T-helper 2 cell (primary cell): ENCODE measurements at regions not wholly inside any gene's neighbourhood (a gene's known extent, or its start where the extent isn't known, plus 50 kb on each side); places are given as distances from the start of the nearest gene placed in this dataset.
"Not testable (repeated sequence)": the region's sequence is repeated elsewhere in the genome, so short reads cannot be mapped to it uniquely, and the experiment has no call there.

Experiments
- DNase-seq, 5 experiments: peaks; one replicate each; pipeline versions ENCODE4 v3.0.0 to v3.0.0-alpha.2; 2012 to 2022

DNA sequence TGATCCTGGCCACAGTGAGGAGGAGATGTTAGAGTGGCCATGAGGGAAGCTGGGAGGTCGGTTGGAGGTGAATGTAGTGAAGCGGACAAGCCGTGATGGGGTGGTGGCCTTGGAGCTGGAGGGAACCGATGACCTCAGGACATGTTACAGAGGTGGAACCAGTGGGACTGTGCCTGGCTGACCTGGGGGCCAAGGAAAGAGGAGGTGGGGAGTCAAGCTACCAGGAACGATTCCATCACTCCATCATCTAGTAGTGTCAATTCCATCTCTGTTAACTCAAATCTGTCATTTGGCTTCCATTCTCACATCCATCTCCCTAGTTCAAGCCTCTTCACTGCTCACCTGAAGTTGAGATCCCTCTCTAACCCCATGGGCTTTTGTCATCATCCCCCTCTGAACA lies 102.4 kb upstream of the LYZL2 start:
- DNase-seq: no peak

DNA sequence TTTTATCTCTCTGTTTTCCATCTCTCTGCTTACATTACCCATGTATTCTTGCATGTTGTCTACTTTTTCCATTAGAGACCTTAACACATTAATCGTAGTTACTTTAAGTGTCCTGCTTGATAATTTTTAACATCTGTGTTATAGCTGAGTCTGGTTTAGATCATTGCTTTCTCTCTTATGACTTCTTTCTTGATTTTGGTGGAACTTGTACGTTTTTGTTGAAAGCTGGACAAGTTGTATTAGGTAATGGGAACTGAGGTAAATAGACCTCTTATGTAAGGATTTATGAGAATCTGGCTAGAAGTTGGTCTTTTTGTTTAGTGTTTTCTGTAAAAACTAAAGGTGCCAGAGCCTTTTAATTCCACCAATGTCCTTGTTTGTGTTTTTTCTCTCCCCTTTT lies 100.8 kb upstream of the LYZL2 start:
- no peak for DNase-seq

DNA sequence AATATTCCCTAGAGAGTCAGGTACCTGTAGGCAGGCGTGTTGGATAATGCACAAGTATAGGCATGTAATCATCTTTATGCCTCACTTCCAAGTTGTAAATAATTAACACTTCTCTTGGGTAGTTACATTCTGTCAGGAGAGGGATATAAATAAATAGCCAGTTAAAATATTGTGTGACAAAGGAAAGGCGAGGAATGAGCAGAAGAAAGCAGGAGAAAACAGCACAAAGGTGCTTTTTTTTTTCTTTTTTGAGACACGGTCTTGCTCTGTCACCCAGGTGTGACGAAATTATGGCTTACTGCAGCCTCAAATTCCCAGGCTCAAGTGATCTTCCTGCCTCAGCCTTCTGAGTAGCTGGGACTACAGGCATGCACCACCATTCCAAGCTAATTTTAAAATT lies 99.2 kb upstream of the LYZL2 start:
- no peak for DNase-seq

DNA sequence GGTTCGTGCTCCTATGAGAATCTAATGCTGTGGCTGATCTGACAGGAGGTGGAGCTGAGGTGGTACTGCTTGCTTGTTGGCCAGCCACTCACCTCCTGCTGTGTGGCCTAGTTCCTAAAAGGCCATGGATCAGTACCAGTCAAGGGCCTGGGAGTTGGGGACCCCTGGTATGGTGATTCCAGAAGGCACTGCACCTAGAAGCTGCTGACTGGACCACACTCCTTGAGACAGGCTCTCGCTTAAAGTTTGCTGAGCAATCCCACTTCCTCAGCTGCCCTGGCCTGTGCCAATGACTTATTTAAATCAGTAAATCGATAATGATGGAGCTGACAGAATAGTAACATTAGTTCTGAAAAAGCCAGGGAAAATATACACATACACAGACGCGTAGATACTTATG lies 98.6 kb upstream of the LYZL2 start:
- DNase-seq: no peak

DNA sequence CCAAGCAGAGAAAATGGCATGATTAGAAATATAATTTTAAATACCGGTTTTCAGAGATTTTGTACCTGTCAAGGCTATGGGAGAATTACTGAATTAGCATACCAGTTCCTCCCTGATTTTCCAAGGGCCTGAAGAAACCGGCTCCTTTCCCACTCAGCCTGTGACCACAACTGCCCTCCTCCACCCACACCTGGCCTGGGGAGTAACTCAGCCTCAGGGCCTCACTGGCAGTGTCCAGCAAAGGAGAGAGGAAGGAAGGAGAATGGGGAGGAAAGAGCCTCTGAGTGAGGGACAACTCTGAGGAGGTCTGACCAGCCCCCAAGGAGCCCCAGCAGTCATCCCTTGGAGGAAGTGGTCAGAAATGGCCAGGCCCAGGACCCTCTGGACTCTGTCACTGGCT lies 98.0 kb upstream of the LYZL2 start:
- no peak for DNase-seq

DNA sequence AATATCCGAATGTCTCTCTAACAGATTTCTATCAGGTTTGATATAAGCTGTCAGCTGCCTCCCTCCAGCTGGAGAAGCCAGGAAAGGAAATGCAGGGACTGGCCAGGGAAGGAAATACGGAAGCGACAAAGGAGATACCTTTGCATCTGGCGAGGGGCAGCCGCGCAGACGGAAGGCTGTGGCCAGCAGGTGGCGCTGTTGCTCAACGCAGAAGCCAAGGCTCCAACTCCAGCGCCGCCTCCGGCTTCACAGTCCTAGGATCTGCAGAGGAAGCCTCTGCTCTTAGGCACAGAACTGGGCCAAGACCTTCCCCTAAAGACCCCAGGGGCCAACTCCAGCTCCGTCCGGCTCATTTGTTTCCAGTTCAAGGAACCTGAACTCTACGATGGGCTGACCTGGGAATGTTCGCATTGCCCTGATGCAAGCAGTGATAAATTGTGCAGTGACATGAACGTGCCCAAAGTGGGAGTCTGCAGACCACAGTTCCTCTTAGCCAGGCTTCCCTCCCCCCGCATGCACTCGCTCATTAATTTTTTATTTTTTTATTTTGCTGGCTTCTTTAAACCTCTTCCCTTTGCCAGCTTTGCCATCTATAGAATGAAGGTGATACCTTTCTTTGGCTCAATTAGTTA lies 97.3 kb upstream of the LYZL2 start:
- DNase-seq: peak; percentile 54 to 80 (median 74)

DNA sequence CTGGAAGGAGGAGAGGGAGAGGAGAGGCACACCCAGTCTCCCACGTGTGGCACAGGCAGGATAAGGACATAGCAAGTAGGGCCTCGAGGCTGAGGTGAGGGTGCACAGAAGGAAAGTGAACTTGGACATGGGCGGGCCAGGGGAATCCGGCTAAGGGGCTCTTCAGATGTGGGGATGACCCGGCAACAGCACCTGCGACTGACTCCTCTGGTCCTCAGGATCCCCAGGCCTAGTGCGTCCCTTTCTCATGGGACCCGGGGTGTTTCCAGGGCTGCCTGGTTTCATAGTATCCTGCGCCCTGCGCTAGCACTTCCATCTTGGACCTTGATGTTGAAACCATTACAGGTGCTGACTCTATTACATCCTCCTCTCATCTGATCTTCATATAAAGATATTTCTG lies 96.1 kb upstream of the LYZL2 start:
- no peak for DNase-seq

DNA sequence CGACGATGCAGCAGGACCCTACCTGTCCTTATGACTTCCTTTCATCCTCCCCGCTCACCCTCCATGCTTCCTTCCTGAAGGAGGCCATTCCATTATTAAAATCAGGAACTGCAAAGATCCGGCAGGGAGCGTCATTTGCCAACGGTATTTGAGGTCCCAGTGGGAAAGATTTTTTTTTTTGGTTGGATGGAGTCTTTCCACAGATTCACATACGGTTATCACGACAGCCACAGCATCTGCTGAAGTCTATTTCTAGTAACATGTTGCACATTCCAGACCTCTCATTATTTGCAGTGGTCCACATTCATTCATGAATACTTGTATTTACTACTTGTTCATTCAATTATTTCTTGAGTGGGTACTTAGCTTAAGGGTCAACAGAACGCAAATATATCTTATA lies 94.7 kb upstream of the LYZL2 start:
- DNase-seq: no peak

DNA sequence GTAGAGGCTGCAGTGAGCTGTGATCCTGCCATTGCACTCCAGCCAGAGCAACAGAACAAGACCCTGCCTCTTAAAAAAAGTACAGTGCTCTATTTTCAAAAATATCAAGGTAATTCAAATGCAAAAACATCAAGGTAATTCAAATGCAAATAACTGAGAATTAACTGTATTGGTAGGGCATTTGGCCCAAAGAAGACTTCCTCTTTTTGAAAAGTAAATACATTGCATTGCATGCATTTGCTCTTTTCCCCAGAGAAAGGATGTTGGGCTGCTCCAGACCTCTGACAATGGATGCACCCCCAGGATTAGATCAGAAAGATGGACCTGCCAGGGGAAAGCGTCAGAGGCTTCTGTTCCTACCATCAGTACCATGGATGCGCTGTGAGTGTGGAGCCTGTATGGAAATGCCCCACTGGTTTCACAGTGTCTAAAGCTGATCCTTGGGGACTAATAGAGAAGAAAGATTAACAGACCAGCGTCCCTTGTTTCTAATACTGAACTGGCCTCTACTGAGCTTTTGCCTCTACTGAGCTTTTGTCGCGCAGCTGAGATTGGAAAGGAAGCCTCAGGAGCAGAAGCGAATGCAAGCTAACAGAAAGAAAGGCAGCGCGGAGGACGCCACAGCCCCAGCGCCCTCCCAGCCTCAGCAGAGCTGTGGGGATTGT lies 93.5 kb upstream of the LYZL2 start:
- DNase-seq: no peak

DNA sequence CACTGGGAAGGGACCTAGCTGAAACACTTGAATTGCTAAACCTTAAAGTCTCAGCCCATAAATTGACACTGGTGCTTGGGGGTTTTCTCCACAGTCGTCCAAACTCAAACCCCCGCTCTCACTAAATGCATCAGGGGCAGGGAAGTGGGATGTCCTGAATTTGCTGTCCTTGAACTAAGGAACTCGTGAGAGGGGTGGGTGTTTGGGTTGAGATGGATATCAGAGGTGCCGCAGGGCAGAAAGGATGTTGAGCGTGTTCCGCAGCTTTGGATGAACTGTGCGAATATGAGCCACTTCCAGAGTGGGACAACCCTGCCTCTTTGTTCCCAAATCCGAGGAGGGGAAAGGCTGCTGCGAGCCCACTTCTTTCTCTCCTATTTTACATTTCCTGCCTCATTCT lies 90.3 kb upstream of the LYZL2 start:
- DNase-seq: no peak

DNA sequence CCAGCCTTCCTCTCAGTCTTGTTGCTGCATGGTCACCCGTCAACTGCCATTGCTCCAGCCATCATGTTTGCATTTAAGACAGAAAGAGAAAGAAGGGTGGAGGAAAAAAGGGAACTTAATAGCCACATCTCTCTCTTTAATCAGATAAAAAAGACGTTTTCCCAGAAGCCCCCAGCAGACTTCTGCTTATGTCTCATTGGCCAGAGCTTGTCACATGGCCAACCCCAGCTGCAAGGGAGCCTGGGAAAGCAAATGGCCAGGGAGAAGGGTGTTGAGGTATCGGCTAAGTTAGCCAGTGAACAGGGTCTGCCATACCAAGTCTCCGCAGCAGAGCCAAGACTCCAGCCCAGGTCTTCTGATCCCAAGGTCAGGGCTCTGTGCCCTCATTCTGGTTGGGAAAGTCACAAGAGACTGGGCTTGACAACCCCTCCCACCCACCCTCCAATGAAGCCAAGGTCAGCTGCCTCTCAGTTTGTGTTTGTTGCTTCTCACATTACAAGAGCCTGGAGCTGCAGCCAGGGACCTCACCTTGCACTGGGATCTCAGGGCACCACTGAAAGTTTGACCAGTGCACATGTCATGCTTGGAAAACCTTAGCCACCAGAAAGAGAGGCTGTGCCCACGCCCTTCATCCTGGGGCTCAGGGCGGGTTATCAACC lies 80.3 kb upstream of the LYZL2 start:
- DNase-seq: no peak

DNA sequence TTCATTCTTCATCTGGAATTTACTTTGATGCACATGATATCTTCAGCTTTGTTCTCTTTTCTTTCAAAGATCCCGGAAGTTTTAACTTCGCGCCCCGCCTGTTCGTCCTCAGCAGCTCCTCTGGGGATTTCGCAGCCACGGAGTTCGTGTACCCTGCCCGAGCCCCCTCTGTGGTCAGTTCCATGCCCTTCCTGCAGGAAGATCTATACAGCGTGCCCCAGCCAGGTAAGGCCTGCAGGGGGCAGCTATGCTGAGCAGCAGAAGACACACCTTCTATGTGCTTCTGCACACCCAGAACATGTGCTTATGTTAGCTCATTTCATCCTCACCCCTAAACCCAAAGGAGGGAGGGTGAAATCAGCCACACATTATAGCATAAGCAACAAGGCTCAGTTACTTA lies 79.7 kb upstream of the LYZL2 start:
- DNase-seq: no peak

DNA sequence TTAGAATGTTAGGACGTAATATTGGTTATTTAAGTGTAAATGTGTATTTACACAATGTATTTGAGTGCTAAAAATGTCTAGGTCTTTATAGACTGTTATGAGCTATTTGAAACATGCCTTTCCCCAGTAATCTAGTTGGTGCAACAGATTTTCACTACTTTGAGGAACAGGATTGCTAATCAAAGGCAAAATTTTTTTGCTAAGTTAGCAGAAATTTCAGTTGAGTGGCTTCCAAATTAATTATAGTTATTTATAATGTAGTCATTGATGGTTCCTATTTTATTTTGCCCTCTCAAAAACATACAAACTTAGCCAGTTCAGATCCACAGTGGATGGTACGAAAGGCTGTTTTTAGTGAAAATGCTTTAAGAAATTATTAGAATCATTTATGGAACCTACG lies 78.7 kb upstream of the LYZL2 start:
- DNase-seq: no peak

DNA sequence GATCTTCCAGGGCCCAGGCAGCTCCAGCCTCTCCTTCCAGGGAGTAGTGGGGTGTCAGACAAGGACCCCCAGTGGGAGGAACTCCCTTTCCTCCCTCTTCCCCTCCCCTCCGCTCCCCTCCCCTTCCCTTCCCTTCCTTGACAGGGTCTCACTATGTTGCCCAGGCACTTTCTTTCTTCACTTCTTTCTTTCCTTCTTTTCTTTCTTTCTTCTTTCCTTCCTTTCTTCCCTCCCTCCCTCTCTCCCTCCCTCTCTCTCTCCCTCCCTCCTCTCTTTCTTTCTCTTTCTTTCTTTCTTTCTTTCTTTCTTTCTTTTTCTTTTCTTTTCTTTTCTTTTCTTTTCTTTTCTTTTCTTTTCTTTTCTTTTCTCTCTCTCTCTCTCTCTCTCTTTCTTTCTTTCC lies 76.6 kb upstream of the LYZL2 start:
- DNase-seq: not testable (repeated sequence)

DNA sequence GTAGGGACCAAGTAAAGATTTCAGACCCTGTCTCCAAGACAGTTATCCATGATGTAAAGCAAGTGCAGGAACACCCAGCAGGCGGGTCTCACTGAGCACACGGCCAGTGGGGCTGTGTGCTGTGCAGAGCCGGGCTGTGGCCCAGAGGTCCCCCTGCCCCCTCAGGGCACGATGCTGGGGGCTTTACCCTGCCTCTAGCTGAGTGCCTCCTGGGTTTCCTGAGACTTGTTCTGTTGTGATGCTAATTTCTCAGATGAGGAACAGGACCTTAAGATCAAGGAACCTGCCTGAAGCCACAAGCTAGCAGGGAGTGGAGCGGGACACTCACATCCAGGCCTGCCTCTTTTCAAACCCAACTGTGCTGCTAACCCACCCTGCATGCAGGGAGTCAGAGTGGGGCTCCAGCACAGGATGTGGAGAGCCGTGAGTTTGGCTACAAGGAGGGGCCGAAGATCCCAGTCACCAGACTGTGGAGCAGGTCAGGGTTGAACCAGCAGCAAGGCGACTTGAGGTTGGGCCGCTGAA lies 76.1 kb upstream of the LYZL2 start:
- DNase-seq: peak in 1 of 5 experiments; percentile 57

DNA sequence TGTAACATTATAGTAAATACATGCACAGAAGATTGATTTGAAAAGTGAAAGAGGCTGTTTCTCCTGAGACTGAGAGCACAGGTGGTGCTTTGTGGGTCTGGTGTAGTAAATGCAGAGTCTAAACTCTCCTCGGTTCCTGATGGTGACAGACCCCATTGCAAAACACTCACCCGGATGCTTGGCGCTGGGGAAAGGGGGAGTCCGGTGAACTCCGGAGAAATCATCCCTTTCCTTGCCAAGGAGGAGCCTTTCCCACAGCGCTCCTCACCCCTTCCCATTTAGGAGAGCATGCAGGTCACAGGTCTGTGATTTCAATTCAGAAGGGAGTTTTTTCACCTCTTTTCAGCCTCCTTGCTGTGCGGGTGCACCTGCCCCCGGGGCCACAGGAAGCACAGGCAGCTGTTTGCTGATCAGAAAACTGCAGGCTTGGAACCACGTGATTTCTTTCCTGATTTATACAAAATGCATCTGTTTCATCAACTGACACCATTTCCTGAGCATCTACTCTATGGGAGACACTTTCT lies 75.6 kb upstream of the LYZL2 start:
- peak in 3 of 5 experiments; percentile 11 to 81 (median 37) for DNase-seq

DNA sequence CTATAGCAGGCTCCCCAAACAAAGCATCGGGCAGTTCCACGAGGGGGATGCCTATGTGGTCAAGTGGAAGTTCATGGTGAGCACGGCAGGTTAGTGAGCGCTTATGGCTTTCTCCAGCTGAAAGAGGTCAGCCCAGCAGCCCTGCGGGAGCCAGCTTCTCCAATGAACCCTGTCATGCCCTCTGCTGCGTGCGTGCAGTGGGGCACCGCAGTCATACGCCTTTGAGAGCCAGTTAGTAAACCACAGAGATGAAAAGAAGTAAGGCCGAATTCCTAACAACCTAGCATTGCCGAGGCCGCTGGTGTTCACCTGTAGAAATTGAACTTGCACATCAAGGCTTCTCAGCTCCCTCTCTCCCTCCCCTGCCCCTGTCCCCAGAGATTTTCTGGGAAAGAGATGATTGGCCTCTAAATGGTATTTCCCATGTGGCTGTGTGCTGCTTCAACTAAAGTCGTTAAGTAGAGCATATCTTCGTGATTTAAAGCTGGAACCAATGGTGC lies 75.1 kb upstream of the LYZL2 start:
- peak in 4 of 5 experiments; percentile 23 to 84 (median 30) for DNase-seq

DNA sequence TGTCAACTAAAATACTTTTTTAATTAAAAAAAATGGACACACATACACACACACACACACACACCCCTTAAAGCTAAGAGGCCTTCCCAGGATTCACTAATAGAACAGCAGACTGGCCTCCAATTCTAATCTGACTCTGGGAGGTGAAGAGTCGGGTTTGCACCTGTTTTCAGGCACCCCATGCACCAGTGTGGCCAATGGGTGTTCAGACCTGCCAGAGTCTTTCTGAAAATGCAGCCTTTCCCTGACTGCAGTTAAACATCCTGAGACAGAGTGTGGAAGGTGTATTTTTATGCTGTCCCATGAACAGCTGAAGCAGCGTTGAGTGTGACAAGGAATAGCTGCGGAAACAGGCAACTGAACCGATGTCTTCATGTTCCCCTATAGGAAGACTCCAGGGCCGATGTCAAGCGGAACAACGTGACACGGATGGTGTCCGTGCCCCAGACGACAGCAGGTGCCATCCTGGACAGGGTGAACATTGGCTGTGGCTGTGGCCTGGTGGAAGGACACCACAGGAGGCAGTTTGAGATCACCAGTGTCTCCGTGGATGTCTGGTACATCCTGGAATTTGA lies 74.6 kb upstream of the LYZL2 start:
- peak in 1 of 5 experiments; percentile 68 for DNase-seq

DNA sequence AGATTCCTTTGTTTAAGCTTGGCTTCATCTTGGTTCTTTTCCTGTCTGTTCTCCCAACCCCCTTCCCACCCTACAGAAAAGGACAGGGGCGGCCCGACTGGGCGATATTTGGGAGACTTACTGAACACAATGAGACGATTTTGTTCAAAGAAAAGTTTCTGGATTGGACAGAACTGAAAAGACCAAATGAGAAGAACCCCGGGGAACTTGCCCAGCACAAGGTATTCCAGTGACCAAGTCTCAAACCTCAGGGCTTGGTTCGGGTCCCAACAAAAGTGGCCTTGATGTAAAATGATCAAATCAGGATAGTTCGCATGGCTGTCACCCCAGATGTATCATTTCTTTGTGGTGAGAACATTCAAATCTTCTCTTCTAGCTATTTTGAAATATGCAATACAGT lies 73.9 kb upstream of the LYZL2 start:
- DNase-seq: not testable (repeated sequence)

DNA sequence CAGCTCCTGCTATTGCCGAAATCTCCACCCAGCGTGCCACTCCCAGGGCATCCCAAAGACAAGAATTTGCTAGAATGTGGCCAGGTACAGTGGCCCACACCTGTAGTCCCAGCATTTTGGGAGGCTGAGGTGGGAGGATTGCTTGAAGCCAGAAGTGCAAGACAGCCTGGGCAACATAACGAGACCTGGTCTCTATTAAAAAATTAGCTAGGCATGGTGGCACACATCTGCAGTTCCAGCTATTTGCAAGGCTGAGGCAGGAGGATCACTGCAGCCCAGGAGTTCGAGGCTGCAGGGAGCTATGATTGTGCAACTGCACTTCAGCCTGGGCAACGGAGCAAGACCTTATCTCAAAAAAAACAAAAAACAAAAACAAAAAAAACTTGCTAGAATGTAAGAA lies 73.3 kb upstream of the LYZL2 start:
- peak in 1 of 5 experiments; percentile 46 for DNase-seq

DNA sequence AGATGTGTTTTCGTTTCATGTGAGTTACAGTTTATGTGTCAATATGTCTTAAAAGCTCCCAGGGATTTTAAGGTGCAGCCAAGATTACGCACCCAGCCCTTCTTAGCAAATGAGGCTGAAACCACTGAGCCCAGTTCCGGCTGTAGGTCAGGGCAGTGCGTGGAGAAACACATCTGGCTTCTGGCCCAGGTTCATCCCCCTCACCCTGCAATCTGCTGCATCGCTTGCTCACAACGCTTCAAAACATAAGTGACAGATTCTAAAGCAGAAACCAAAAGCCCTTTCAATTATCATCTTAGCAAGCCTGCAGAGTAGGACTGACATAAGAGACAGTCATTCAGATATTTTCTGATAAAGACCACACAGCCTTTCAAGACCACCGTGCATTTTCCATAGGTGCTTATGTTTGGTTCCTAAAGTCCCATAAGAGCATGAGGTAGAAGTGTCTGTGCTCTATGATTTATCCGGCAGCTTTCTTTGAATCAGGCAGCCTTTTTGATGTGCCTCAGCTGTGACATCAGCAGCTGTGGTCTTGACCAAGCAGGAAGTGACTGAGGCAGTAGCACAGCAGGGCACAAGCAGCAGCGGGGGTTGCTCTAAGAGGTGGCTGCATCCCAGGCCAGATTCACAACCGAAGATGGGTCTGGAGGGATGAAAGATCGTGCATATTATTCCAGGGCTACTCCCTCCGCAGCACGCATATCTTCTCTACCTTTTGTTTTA lies 72.1 kb upstream of the LYZL2 start:
- peak in 4 of 5 experiments; percentile 42 to 97 (median 72) for DNase-seq

DNA sequence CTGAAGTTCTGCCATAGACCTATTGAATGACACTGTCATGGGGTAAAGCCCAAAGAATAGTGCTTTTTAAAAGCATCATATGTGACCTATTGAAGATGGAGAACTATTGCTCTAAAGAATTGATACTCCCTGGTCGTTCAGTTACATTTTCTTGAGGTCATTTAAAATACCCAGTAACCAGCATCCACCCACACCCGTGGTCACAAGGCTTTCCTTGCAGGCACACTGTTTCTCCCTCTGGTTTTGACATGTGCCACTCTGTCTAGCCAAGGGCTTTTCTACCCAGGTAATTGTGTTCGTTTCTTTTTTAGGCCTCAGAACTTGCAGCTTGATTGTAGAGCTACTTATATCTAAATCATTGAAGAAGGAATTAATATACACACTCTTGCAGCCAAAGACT lies 68.3 kb upstream of the LYZL2 start:
- DNase-seq: no peak
